Trophoblast cell (in vitro differentiated cells and primary cell): ENCODE measurements at regions not wholly inside any gene's neighbourhood (a gene's known extent, or its start where the extent isn't known, plus 50 kb on each side); places are given as distances from the start of the nearest gene placed in this dataset.

Experiments
- DNase-seq, 2 donors: peaks; one replicate each; pipeline ENCODE4 v3.0.0-alpha.2; 2016
- H2AFZ ChIP-seq: 2 replicates; pipeline ENCODE4 v1.6.1; 2013; ENCODE audit warnings: low read length, moderate library complexity, mild to moderate bottlenecking; ENCODE audit not compliant: insufficient read depth, poor library complexity
- H2AK5ac ChIP-seq: 2 replicates; pipeline ENCODE4 v1.6.1; 2013; ENCODE audit warnings: mild to moderate bottlenecking, low read length
- H2BK120ac ChIP-seq: 2 replicates; pipeline ENCODE4 v1.6.1; 2013; ENCODE audit warnings: low read length, mild to moderate bottlenecking, moderate library complexity; ENCODE audit not compliant: insufficient read depth, poor library complexity
- H2BK12ac ChIP-seq: 2 replicates; pipeline ENCODE4 v1.6.1; 2013; ENCODE audit warnings: mild to moderate bottlenecking, low read length, moderate library complexity
- H2BK5ac ChIP-seq: 2 replicates; pipeline ENCODE4 v1.6.1; 2013; ENCODE audit warnings: low read length, low read depth, moderate library complexity, mild to moderate bottlenecking; ENCODE audit not compliant: poor library complexity
- H3K14ac ChIP-seq: 2 replicates; pipeline ENCODE4 v1.6.1; 2013; ENCODE audit warnings: mild to moderate bottlenecking, low read length
- H3K18ac ChIP-seq: 2 replicates; pipeline ENCODE4 v1.6.1; 2013; ENCODE audit warnings: mild to moderate bottlenecking, low read length
- H3K23ac ChIP-seq: 2 replicates; pipeline ENCODE4 v1.6.1; 2013; ENCODE audit warnings: low read length
- H3K27ac ChIP-seq: 2 replicates; pipeline ENCODE4 v1.5.1; 2013; ENCODE audit warnings: low read depth, mild to moderate bottlenecking, inconsistent platforms, low read length, moderate library complexity
- H3K27me3 ChIP-seq: 2 replicates; pipeline ENCODE4 v1.6.1; 2013; ENCODE audit warnings: inconsistent platforms, mild to moderate bottlenecking, low read length, moderate library complexity; ENCODE audit not compliant: insufficient read depth
- H3K36me3 ChIP-seq, 2 experiments: 1 replicate in 1 of 2; 2 replicates in 1 of 2; pipeline ENCODE4 v1.6.1; 2013; ENCODE audit warnings: low read length in 2 of 2, mild to moderate bottlenecking in 2 of 2, moderate library complexity in 1 of 2; ENCODE audit not compliant: insufficient read depth in 2 of 2, control insufficient read depth in 1 of 2
- H3K4ac ChIP-seq: 2 replicates; pipeline ENCODE4 v1.6.1; 2013; ENCODE audit warnings: low read depth, mild to moderate bottlenecking, low read length, moderate library complexity
- H3K4me1 ChIP-seq, 2 experiments: 1 replicate in 1 of 2; 2 replicates in 1 of 2; pipeline ENCODE4 v1.6.1; 2013; ENCODE audit warnings: low read length in 2 of 2, mild to moderate bottlenecking in 2 of 2, moderate library complexity in 1 of 2; ENCODE audit not compliant: insufficient read depth in 2 of 2, control insufficient read depth in 1 of 2
- H3K4me2 ChIP-seq: 2 replicates; pipeline ENCODE4 v1.6.1; 2013; ENCODE audit warnings: inconsistent platforms, mild to moderate bottlenecking, low read length, moderate library complexity
- H3K4me3 ChIP-seq: 2 replicates; pipeline ENCODE4 v1.5.1; 2013; ENCODE audit warnings: mild to moderate bottlenecking, low read depth, low read length, inconsistent platforms
- H3K79me1 ChIP-seq: one replicate; pipeline ENCODE4 v1.6.1; 2013; ENCODE audit warnings: low read length
- H3K79me2 ChIP-seq: 2 replicates; pipeline ENCODE4 v1.6.1; 2013; ENCODE audit warnings: low read length, mild to moderate bottlenecking; ENCODE audit not compliant: control insufficient read depth, insufficient read depth, poor library complexity
- H3K9ac ChIP-seq: 2 replicates; pipeline ENCODE4 v1.6.1; 2013; ENCODE audit warnings: mild to moderate bottlenecking, low read length
- H3K9me3 ChIP-seq: 2 replicates; pipeline ENCODE4 v1.6.1; 2013; ENCODE audit warnings: low read depth, mild to moderate bottlenecking, control low read depth, inconsistent platforms, low read length; ENCODE audit not compliant: insufficient read depth
- H4K12ac ChIP-seq: 2 replicates; pipeline ENCODE4 v1.6.1; 2013; ENCODE audit warnings: low read depth, mild to moderate bottlenecking, low read length, moderate library complexity
- H4K8ac ChIP-seq: 2 replicates; pipeline ENCODE4 v1.6.1; 2013; ENCODE audit warnings: low read depth, mild to moderate bottlenecking, low read length, moderate library complexity
- H4K91ac ChIP-seq: one replicate; pipeline ENCODE4 v1.6.1; 2013; ENCODE audit warnings: low read depth, mild to moderate bottlenecking, low read length, moderate library complexity
- WGBS: extraction: QIAGEN DNeasy Blood & Tissue Kit; methylation state at CpG from one replicate; pipeline ENCODE4 v1.1.7; 2013; ENCODE audit warnings: missing lambda C conversion rate; ENCODE audit not compliant: insufficient read length, insufficient coverage; ENCODE audit errors: extremely low coverage; 5-methylcytosine and 5-hydroxymethylcytosine counted together

DNA sequence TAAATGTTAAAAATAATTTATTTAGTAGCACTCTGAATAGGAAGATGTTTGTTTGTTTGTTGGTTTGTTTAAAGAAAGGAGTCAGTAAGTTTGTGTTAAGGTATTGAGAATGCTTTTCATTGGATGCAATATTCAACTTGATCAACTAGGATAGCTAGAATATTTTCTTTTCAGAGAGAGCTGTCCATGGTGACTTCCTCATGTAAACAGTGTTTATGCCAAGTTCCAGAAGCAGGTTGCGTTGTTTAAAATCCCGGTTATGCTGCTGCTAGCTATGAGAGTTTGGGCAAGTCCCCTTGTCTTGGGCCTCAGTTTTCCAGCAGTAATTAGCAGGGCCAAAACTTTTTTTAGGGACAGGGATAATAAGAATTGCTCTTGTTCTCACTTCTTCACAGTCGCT lies 876.2 kb upstream of the HS3ST1 start:
- Histone ChIP-seq H2BK120ac (no peak overlapping the region), H3K23ac (no peak overlapping the region), H3K4me3 (no peak overlapping the region), H2AFZ (no peak overlapping the region), H3K18ac (no peak overlapping the region), H2BK12ac (no peak overlapping the region), H2AK5ac (no peak overlapping the region), H3K79me2 (no peaks in the 10 kb centered on the region), H3K27me3 (no peaks in the 10 kb centered on the region), H3K9me3 (no peaks in the 10 kb centered on the region), H4K8ac (no peak overlapping the region), H4K12ac (no peak overlapping the region), H3K14ac (no peak overlapping the region), H3K79me1 (no peaks in the 10 kb centered on the region), H3K36me3 (no peaks in the 10 kb centered on the region), H4K91ac (no peak overlapping the region), H2BK5ac (no peak overlapping the region), H3K4me1 (peaks cover 0 to 3% of the 10 kb centered on the region in 2 experiments), H3K4ac (no peak overlapping the region), H3K4me2 (no peak overlapping the region), H3K27ac (no peak overlapping the region), H3K9ac (no peak overlapping the region)
- DNase-seq: no peak
- WGBS: no CpG with 5 or more reads among the region's 3 CpGs

DNA sequence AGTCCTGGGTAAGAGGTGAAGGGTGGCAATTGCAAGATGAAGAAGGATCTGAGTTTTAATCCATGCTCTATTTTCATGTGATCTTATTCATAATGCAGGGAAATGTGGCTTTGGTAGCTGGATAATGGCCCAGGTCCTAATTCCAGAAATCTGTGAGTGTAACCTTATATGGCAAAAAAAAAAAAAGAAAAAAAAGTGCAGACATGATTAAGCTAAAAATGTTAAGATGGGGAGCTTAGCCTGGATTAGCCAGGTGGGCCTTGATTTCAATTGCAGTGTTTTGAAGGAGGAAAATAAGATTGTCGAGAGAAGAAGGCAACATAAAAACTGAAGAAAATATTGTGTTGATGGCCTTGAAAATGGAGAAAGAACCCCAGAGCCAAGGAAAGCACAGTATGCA lies 867.7 kb upstream of the HS3ST1 start:
- Histone ChIP-seq H2AFZ (no peak overlapping the region), H3K36me3 (no peaks in the 10 kb centered on the region), H3K27me3 (no peaks in the 10 kb centered on the region), H4K8ac (no peak overlapping the region), H3K9ac (no peak overlapping the region), H3K79me1 (no peaks in the 10 kb centered on the region), H3K4me3 (no peak overlapping the region), H3K4me1 (no peaks in the 10 kb centered on the region), H3K14ac (no peak overlapping the region), H4K12ac (no peak overlapping the region), H3K23ac (no peak overlapping the region), H3K9me3 (no peaks in the 10 kb centered on the region), H2BK120ac (no peak overlapping the region), H2BK12ac (no peak overlapping the region), H2AK5ac (no peak overlapping the region), H3K4ac (no peak overlapping the region), H3K18ac (no peak overlapping the region), H3K79me2 (no peaks in the 10 kb centered on the region), H3K4me2 (no peak overlapping the region), H2BK5ac (no peak overlapping the region), H4K91ac (no peak overlapping the region), H3K27ac (no peak overlapping the region)
- no peak for DNase-seq
- WGBS: 100% methylated on average over 1 of the region's 1 CpG

DNA sequence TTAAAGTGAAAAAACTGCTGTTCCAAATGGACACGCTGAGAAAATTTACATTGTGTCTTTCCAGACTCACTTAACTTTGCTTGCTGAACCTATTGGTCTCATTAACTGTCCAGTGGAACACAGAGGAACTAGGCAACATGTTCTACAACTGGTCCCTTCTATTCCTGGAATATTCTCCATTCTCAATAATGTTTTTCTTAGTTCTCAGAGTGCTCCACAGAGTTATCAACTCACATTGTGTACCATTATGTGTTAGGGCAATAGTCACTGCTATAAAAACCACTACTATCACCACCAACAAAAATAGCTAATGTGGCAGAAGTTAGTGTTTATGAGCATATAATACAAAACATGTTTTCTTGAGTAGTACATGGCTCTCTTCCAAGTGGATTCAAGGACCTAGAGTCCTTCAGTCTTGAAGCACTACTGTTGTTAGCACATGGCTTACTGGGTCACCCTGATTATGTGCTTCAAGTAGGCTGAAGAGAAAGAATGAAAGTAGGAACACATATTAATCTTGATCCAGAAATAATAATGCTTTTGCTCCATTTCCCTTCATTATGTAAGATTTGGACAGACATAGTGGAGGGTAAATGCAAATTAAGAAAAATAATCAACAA lies 865.3 kb upstream of the HS3ST1 start:
- DNase-seq: no peak
- Histone ChIP-seq H2AK5ac (no peak overlapping the region), H3K79me1 (no peaks in the 10 kb centered on the region), H3K4me2 (no peak overlapping the region), H4K91ac (no peak overlapping the region), H3K9me3 (no peaks in the 10 kb centered on the region), H2BK12ac (no peak overlapping the region), H3K27me3 (no peaks in the 10 kb centered on the region), H3K18ac (no peak overlapping the region), H3K4me3 (no peak overlapping the region), H2BK5ac (no peak overlapping the region), H3K14ac (no peak overlapping the region), H3K23ac (no peak overlapping the region), H4K8ac (no peak overlapping the region), H3K4ac (no peak overlapping the region), H3K36me3 (no peaks in the 10 kb centered on the region), H4K12ac (no peak overlapping the region), H3K27ac (no peak overlapping the region), H3K9ac (no peak overlapping the region), H3K79me2 (no peaks in the 10 kb centered on the region), H2BK120ac (no peak overlapping the region), H3K4me1 (no peaks in the 10 kb centered on the region), H2AFZ (no peak overlapping the region)
- WGBS: no CpG with 5 or more reads among the region's 1 CpG

DNA sequence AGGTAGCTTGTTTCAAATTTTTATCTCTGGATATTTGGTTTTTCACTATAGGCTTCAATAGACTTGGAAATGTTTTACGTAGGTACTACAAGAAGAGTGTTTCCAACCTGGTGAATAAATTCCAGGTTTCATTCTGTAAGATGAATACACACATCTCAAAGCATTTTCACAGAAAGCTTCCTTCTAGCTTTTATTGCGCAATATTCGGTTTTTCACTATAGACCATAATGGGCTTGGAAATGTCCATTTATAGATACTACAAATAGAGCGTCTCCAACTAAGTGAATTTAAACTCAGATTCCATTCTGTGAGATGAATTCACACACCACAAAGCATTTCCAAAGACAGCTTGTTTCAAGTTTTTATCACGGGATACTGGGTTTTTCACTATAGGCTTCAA lies 857.7 kb upstream of the HS3ST1 start:
- Histone ChIP-seq H3K4me2 (no peak overlapping the region), H3K27ac (no peak overlapping the region), H2BK12ac (no peak overlapping the region), H3K9ac (no peak overlapping the region), H4K12ac (no peak overlapping the region), H4K8ac (no peak overlapping the region), H4K91ac (no peak overlapping the region), H3K4me1 (no peaks in the 10 kb centered on the region), H3K79me2 (no peaks in the 10 kb centered on the region), H3K14ac (no peak overlapping the region), H2AK5ac (no peak overlapping the region), H3K4ac (no peak overlapping the region), H2BK120ac (no peak overlapping the region), H3K18ac (no peak overlapping the region), H2BK5ac (no peak overlapping the region), H3K27me3 (no peaks in the 10 kb centered on the region), H3K36me3 (no peaks in the 10 kb centered on the region), H3K23ac (no peak overlapping the region), H2AFZ (no peak overlapping the region), H3K4me3 (no peak overlapping the region), H3K79me1 (no peaks in the 10 kb centered on the region), H3K9me3 (no peaks in the 10 kb centered on the region)
- no peak for DNase-seq
- WGBS: no CpG with 5 or more reads among the region's 5 CpGs
